DMS153 treated with DMSO at 0.1 percent for 48 hours (cell line): ENCODE measurements at regions not wholly inside any gene's neighbourhood (a gene's known extent, or its start where the extent isn't known, plus 50 kb on each side); places are given as distances from the start of the nearest gene placed in this dataset.
"Not testable (repeated sequence)": the region's sequence is repeated elsewhere in the genome, so short reads cannot be mapped to it uniquely, and the experiment has no call there.

ENCODE experiments used
- DNase-seq: peaks from one replicate; lab custom pipeline; 2025; ENCODE audit not compliant: unreplicated experiment; lab: John Stamatoyannopoulos, UW

DNA sequence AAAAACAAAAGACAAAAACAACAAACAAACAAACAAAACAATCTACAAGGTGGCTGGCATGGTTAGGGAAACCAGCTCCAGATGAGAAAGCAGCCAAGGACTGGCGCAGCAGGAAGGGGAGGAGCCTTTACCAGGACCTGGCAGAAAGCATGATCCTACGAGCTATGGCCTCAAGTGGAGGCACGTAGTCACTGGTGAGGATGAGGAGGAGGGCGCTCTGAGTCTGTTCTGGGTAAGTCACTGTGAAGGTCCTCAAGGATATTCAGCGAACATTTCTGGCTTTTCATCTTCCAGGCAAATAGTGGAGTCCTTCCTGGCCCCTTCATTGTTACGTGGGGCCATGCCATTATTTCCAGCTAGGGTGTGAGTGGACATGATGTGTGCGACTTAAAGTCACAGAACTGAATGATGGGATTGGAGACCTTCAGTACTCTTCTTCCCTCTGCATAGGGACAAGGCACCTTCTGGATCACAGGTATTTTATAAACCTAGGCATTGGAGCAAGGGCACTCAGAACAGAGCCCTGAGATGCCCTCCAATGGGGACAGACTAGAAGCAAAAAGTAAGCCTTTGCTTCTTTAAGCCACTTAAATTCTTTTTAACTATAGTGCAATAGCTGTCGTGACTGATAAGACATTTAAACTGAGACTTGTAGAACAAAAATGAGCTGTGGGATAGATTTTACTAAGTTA is 771.3 kb downstream of the RAB28 start:
- DNase-seq, result no peak

DNA sequence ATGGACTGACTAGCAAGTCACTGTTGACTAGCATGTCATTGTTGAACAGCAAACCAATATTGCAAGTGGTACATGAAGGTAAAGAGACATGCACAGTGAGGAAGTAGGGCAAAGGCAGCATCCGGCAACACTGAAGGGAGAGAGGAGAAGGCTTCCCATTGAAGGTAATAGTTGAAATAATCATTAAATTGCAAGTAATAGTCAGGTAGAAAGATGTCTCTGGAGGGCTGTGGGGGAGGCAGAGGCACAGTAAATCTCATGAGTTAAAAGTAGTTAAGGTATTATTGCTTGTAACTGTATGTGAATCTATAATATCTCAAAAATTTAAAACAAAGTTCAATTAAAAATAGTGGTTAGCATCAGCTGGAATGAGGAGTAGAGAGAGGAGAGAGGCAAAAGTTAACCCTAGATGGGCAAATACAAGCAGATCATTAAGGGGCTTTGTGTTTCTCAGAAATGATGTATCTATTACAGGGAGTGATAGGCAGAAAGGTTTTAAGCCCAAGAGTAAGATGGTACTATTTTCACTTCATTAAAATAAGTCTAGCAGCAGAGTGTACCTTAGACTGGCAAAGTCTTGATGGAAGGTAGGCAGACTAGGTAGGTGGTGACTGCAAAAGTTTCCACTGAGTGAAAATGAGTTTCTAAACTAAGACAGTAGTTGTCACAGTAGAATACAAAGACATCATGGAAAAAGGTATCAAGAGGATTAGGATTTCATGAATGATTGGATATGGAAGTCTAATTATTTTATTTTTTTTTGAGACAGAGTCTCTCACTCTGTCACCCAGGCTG is 776.6 kb downstream of the RAB28 start:
- no peak for DNase-seq

DNA sequence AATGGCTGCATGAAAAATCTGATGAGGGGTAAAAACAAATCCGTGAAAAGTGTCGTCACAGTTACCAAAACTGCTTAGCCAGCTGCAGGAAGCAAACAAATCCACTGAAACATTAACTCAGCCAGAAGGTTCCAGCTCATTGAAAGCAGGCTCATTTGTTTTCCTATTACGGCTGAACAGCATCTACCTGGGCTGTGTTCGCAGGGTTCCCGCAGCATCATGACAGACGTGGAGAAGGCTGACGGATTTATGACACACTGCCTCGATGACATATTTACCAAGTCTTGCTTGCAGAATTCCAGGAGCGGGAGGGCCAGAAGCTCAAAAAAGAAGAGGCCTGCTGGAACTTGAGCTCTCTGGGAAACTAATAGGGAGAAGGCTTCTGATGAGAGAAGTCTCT is 781.1 kb downstream of the RAB28 start:
- DNase-seq, result no peak

- no peak for DNase-seq
Observed at GRCh38 chr4:12701384-12701783, 782.8 kb downstream of the RAB28 start.

DNA sequence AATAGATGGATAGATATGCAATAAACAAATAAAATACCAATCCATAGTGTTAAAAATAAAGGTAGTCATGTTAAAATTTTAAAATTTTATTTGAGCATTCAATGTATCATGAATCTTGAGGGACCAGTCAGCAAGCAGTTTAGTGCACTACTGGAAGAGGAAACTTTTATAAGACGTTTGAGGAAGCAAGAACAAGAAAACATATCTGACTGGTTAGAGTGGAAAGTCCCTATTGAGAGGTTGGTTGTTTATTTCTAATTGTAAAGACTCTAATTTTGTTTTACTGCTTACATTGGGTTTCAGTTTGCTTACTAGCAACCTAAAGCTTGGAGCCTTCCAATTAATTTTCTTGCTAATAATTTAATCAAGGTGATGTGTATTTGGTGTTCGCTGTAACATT is 786.2 kb downstream of the RAB28 start:
- DNase-seq, result no peak

DNA sequence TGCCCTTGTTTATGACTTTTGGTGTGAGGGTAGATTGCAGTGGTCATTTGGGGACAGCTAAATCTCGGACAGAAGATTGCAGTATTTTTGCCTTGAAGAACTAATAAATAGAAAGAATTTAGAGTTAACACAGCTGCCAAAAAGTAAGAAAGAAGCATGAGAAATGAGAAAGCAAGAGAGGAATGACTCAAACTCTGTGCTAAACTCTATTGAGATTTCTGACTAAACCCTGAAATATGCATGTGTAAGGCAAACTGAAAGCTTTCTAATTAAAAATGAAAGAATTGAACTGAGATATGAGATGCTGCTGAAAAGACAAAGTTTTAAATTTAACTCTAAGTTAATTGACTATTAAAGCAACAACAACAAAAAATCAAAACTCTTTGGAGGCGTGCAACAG is 791.3 kb downstream of the RAB28 start:
- no peak for DNase-seq

GRCh38 chr4:12691168-12691567 is 793.0 kb downstream of the RAB28 start:
- DNase-seq, result no peak

- no peak for DNase-seq
Observed at GRCh38 chr4:12689457-12689856, 794.7 kb downstream of the RAB28 start.

GRCh38 chr4:12679217-12679616 is 804.9 kb downstream of the RAB28 start:
- no peak for DNase-seq

- no peak for DNase-seq
Observed at GRCh38 chr4:12674184-12674583, 810.0 kb downstream of the RAB28 start.

DNA sequence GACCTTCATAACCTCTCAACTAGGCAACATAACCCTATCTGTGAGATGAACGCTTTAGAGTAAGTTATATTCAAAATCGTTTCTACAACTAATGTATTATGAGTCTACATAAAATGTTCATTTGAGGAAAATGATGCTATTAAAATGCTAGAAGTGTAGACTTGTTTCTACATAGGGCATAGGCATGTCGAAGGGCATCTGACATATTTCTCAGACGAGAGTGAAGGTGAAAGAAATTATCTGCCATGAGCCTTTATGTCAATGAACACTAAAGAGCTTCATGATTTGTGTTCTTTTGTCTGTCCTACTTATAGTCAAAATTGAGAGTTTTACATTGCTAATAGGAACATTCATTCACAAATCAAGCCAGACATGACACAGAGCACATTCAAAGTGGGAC is 811.8 kb downstream of the RAB28 start:
- no peak for DNase-seq

DNA sequence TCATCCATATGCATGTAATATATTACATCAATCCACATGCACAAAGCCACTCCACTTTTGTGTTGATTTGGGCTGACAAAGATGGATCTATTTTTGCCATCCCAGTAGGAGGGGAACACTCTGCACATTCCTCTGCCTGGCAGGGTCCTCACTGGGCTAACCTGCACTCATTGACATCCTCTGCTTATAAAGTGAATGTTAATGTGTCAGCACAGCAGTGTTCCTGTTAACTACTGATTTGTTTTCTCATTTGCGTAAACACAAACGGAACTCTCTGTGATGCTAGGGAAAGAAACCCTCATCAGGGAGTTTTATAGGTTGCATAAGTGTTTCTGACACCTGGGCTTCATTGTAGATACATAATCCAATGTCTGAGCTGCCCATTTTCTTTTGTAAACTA is 826.0 kb downstream of the RAB28 start:
- no peak for DNase-seq

GRCh38 chr4:12651876-12652275 is 832.3 kb downstream of the RAB28 start:
- DNase-seq, result no peak

GRCh38 chr4:12645732-12646131 is 838.4 kb downstream of the RAB28 start:
- DNase-seq, result no peak

DNA sequence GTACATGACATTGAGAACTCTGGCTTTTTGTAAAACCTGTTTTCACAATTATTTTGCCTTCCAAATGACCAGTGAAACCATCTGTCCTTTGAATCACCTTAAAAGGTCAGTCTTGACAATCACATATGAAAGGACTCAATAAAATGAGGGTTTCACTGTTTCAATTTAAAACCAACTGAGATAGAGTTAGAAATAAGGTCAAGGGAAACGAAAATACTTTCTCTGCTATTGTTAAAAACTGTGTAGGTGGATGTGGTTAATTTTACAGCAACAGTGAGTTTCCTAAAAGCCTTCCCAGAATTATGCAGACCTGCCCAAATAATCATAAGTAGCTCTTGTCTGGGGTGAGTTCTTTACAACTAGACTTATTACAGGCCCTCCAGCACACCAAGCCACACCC is 839.9 kb downstream of the RAB28 start:
- no peak for DNase-seq

DNA sequence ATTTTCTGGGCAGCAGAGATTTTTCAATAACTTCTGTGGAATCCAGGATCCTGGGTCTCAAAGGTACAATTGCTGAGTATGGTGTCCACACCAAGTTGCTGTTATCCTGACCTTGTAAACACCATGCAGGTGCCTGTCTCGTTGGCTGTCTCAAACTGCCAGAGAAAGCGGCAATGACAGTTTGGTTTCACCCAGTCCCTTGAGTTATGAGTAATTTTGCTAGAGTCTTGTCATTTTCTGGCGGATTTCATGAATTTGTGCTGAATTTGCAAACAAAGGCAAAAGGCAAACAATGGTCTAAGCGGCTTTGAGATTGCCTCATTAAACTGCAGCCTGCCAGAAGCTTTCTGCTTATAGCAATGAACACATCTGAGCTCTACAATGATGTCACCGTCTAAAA is 847.9 kb downstream of the RAB28 start:
- no peak for DNase-seq

DNA sequence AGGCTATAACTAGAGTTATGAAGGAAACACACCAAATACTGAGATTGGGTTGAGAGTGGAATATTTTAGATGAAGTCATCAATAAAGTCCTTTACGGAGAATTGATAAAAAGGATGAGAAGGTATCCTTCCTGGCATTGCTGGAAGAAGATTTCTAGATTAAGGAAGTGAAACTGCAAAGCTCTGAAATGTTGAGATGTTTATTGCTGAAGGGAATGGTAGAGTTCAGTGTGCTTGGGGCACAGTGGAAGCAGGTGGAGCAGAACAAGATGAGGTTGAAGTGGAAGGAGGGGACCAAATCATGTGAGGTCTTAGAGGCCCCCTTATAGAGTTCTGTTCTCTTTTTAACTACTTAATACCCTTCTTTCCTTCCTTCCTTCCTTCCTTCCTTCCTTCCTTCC is 848.5 kb downstream of the RAB28 start:
- DNase-seq, result no peak

DNA sequence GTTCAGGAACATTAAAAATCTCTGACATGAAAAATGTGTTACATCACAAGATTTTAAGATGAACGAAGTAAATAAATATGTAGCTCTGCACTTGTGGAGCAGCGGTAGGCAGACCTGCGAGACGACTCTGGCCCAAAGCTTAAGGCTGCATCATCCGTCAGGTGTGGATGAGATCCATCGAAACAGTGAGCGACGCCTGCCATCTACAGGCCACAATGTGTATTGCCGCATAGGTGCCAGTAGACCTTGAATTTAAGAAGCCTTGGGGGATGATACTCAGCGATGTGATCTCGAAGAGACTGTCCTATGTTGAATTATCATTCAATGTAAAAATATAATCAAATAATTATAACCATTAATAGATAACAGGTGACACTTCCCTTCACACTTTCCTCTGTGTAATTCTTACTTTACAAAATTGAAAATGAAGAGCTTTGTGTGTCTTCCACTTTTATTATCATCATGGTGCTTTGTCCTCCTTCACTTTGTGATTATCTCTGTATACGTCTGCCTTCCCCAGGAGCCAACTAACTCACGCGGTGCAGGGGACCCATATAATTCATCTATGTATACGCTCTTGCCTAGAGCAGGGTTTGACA is 851.0 kb downstream of the RAB28 start:
- peak; percentile 25 for DNase-seq

- DNase-seq, result no peak
Observed at GRCh38 chr4:12615822-12616221, 868.3 kb downstream of the RAB28 start.

DNA sequence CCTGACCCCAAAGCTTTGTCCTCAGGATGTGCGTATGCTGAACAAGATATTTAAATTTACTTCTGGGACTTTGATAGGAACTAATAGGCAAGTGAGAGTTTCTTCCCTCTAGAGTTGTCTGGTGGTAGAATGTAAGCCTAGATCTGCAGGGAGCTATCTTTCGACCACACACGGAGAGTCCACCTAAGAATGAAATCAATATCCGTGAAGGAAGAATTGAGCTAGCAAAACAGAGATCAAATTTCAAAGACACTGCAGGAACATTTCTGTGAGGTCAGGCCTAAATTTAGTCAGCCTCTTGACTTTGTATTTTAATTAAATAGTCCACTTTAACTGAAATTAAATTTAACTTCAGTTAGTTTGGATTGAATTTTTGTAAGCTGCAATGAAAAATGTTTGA is 871.3 kb downstream of the RAB28 start:
- no peak for DNase-seq

GRCh38 chr4:12609212-12609875 is 874.8 kb downstream of the RAB28 start:
- not testable (repeated sequence) for DNase-seq

- no peak for DNase-seq
Observed at GRCh38 chr4:12595986-12596385, 888.2 kb downstream of the RAB28 start.
